Mesothelial cell of epicardium (in vitro differentiated cells): ENCODE measurements at regions not wholly inside any gene's neighbourhood (a gene's known extent, or its start where the extent isn't known, plus 50 kb on each side); places are given as distances from the start of the nearest gene placed in this dataset.
"Not testable (repeated sequence)": the region's sequence is repeated elsewhere in the genome, so short reads cannot be mapped to it uniquely, and the experiment has no call there.

ENCODE experiments used
- DNase-seq, 2 experiments: peaks; one replicate each; pipeline ENCODE4 v3.0.0; 2021; ENCODE audit warnings: low spot score in 2 of 2; ENCODE audit not compliant: unreplicated experiment in 2 of 2
- H3K27ac Mint-ChIP-seq: 2 replicates; pipeline ENCODE4 v1.8.0; 2021; ENCODE audit warnings: mixed read lengths
- H3K27me3 Mint-ChIP-seq: 2 replicates; pipeline ENCODE4 v1.8.0; 2021; ENCODE audit warnings: low read depth, mixed read lengths
- H3K36me3 Mint-ChIP-seq: 2 replicates; pipeline ENCODE4 v1.8.0; 2021; ENCODE audit warnings: mixed read lengths
- H3K4me1 Mint-ChIP-seq: 2 replicates; pipeline ENCODE4 v1.8.0; 2021; ENCODE audit warnings: mixed read lengths
- H3K4me3 Mint-ChIP-seq: 2 replicates; pipeline ENCODE4 v1.8.0; 2021; ENCODE audit warnings: mild to moderate bottlenecking, moderate library complexity, mixed read lengths
- H3K9me3 Mint-ChIP-seq: 2 replicates; pipeline ENCODE4 v1.8.0; 2021; ENCODE audit warnings: mixed read lengths
- TF ChIP-seq, protein P1 (sequence below): fragments of 200-600 bp; sonication (generic); IDR thresholded peaks from one replicate; pipeline ENCODE4 v1.5.0; 2021; ENCODE audit warnings: antibody characterized with exemption; ENCODE audit not compliant: unreplicated experiment

GRCh38 chr7:81073931-81074251, 155.0 kb upstream of the SEMA3C start:
- TF ChIP-seq, protein P1, sequence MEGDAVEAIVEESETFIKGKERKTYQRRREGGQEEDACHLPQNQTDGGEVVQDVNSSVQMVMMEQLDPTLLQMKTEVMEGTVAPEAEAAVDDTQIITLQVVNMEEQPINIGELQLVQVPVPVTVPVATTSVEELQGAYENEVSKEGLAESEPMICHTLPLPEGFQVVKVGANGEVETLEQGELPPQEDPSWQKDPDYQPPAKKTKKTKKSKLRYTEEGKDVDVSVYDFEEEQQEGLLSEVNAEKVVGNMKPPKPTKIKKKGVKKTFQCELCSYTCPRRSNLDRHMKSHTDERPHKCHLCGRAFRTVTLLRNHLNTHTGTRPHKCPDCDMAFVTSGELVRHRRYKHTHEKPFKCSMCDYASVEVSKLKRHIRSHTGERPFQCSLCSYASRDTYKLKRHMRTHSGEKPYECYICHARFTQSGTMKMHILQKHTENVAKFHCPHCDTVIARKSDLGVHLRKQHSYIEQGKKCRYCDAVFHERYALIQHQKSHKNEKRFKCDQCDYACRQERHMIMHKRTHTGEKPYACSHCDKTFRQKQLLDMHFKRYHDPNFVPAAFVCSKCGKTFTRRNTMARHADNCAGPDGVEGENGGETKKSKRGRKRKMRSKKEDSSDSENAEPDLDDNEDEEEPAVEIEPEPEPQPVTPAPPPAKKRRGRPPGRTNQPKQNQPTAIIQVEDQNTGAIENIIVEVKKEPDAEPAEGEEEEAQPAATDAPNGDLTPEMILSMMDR = no peak
- no peak for DNase-seq
- Mint-ChIP-seq H3K27ac (peak overlapping the region; percentile 92), H3K27me3 (no peaks in the 10 kb centered on the region), H3K4me3 (no peak overlapping the region), H3K36me3 (peaks cover 9% of the 10 kb centered on the region), H3K4me1 (peaks cover 14% of the 10 kb centered on the region), H3K9me3 (peaks cover 12% of the 10 kb centered on the region)

- no peak overlapping the region for H3K27ac Mint-ChIP-seq
- DNase-seq = no peak
- H3K27me3 Mint-ChIP-seq = no peaks in the 10 kb centered on the region
- TF ChIP-seq, protein P1 = no peak
- peaks cover 4% of the 10 kb centered on the region for H3K9me3 Mint-ChIP-seq
- H3K36me3 Mint-ChIP-seq = peaks cover 2% of the 10 kb centered on the region
- H3K4me1 Mint-ChIP-seq = peaks cover 19% of the 10 kb centered on the region
- H3K4me3 Mint-ChIP-seq = no peak overlapping the region
Measured at GRCh38 chr7:81070956-81071355, 152.1 kb upstream of the SEMA3C start.

- H3K4me3 Mint-ChIP-seq = no peak overlapping the region
Measured at GRCh38 chr7:81066797-81067196, 147.9 kb upstream of the SEMA3C start.

DNA sequence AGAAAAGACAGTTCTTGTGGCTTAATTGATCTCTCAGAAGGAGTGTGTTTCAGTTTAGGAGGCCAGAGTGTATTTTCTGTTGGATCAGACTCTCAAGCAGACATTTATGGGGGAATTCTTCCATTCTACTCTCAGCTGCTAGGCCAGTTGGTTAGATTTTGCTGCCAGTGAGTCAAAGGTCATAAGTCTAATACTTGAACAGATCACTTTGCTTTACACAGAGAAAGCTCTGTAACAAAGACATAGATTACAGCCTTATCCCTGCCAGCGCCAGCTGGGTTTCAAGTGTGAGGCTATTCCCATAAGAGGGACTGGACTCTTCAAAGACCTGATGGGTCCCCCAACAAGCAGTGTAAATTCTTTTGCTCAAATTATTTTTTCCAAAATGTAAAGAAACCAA, 145.6 kb upstream of the SEMA3C start:
- Mint-ChIP-seq H3K27ac (peak overlapping the region; percentile 58), H3K4me3 (no peak overlapping the region), H3K27me3 (no peaks in the 10 kb centered on the region), H3K9me3 (peaks cover 4% of the 10 kb centered on the region), H3K36me3 (no peaks in the 10 kb centered on the region), H3K4me1 (peaks cover 28% of the 10 kb centered on the region)
- DNase-seq = no peak
- TF ChIP-seq, protein P1 = no peak

More at GRCh38 chr7:81066797-81067196, 147.9 kb upstream of the SEMA3C start:
- no peak overlapping the region for H3K27ac Mint-ChIP-seq
- TF ChIP-seq, protein P1 = no peak
- DNase-seq = no peak
- no peaks in the 10 kb centered on the region for H3K36me3 Mint-ChIP-seq
- H3K27me3 Mint-ChIP-seq = no peaks in the 10 kb centered on the region
- H3K4me1 Mint-ChIP-seq = peaks cover 28% of the 10 kb centered on the region
- peaks cover 4% of the 10 kb centered on the region for H3K9me3 Mint-ChIP-seq

DNA sequence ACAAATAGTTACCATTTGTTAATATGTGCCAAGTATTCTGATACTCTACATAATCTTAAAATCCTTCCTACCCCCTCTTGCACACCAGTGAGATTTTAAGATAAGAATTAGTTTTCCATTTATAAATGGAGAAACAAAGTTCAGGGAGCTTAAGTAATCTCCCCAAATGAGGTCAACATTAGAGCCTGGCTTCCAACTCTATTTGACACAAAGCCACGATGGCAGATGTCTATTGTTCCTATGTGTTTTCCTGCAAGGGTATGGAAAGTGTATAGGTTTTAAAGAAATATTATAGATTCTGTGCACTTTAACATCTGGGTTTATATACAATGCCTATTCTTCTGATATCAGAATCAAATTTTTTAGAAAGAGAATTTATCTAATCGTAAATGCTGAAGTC, 143.9 kb upstream of the SEMA3C start:
- no peak for DNase-seq
- Mint-ChIP-seq H3K9me3 (no peaks in the 10 kb centered on the region), H3K36me3 (no peaks in the 10 kb centered on the region), H3K27ac (no peak overlapping the region), H3K27me3 (no peaks in the 10 kb centered on the region), H3K4me1 (peaks cover 28% of the 10 kb centered on the region), H3K4me3 (no peak overlapping the region)
- TF ChIP-seq, protein P1 = no peak

GRCh38 chr7:81057469-81057868, 138.6 kb upstream of the SEMA3C start:
- not testable (repeated sequence) for DNase-seq, H3K4me3 Mint-ChIP-seq, H3K4me1 Mint-ChIP-seq, H3K27me3 Mint-ChIP-seq, H3K36me3 Mint-ChIP-seq, H3K27ac Mint-ChIP-seq
- peaks cover 14% of the 10 kb centered on the region for H3K9me3 Mint-ChIP-seq
